ENCODE measurements at regions not wholly inside any gene's neighbourhood (a gene's known extent, or its start where the extent isn't known, plus 50 kb on each side); places are given as distances from the start of the nearest gene placed in this dataset.
A peak's percentile ranks its signal among the peaks of the same experiment; 100 is the strongest.

- Histone ChIP-seq H3K27me3 (ENCODE audit: control insufficient read depth in 2 of 2, insufficient read depth in 2 of 2, low read length in 2 of 2) (no peaks in the 10 kb centered on the region), H3K9ac (ENCODE audit: low read depth in 1 of 2, low read length in 2 of 2) (no peak overlapping the region), H3K36me3 (ENCODE audit: control insufficient read depth in 2 of 2, insufficient read depth in 2 of 2, low read length in 2 of 2) (peaks cover 24 to 36% of the 10 kb centered on the region in 2 donors), H3K4me1 (ENCODE audit: control insufficient read depth in 2 of 2, insufficient read depth in 2 of 2, low read length in 2 of 2) (peaks cover 28 to 37% of the 10 kb centered on the region in 2 donors), H3K9me3 (ENCODE audit: control insufficient read depth in 2 of 2, low read length in 2 of 2) (no peaks in the 10 kb centered on the region), H3K27ac (ENCODE audit: low read depth in 2 of 2, low read length in 2 of 2) (peak overlapping the region in 1 of 2 donors; percentile 83), H3K4me3 (ENCODE audit: low read length in 2 of 2) (no peak overlapping the region)
Observed at GRCh38 chr12:124454735-124455134, 112.7 kb downstream of the NCOR2 start.

- peak overlapping the region; percentile 52 to 83 for H3K27ac ChIP-seq (ENCODE audit: low read depth in 2 of 2, low read length in 2 of 2)
- no peak overlapping the region for H3K4me3 ChIP-seq (ENCODE audit: low read length in 2 of 2)
Observed at GRCh38 chr12:124454352-124454725, 113.1 kb downstream of the NCOR2 start.

GRCh38 chr12:124453419-124454351, 113.7 kb downstream of the NCOR2 start:
- Histone ChIP-seq H3K4me3 (ENCODE audit: low read length in 2 of 2) (peak overlapping the region in 1 of 2 donors; percentile 20), H3K9ac (ENCODE audit: low read depth in 1 of 2, low read length in 2 of 2) (peak overlapping the region; percentile 46 to 60), H3K9me3 (ENCODE audit: control insufficient read depth in 2 of 2, low read length in 2 of 2) (no peaks in the 10 kb centered on the region), H3K36me3 (ENCODE audit: control insufficient read depth in 2 of 2, insufficient read depth in 2 of 2, low read length in 2 of 2) (peaks cover 15 to 34% of the 10 kb centered on the region in 2 donors), H3K4me1 (ENCODE audit: control insufficient read depth in 2 of 2, insufficient read depth in 2 of 2, low read length in 2 of 2) (peaks cover 28 to 37% of the 10 kb centered on the region in 2 donors), H3K27ac (ENCODE audit: low read depth in 2 of 2, low read length in 2 of 2) (peak overlapping the region; percentile 65 to 83), H3K27me3 (ENCODE audit: control insufficient read depth in 2 of 2, insufficient read depth in 2 of 2, low read length in 2 of 2) (no peaks in the 10 kb centered on the region)

More at GRCh38 chr12:124454352-124454725, 113.1 kb downstream of the NCOR2 start:
- Histone ChIP-seq H3K27me3 (ENCODE audit: control insufficient read depth in 2 of 2, insufficient read depth in 2 of 2, low read length in 2 of 2) (no peaks in the 10 kb centered on the region), H3K9me3 (ENCODE audit: control insufficient read depth in 2 of 2, low read length in 2 of 2) (no peaks in the 10 kb centered on the region), H3K36me3 (ENCODE audit: control insufficient read depth in 2 of 2, insufficient read depth in 2 of 2, low read length in 2 of 2) (peaks cover 20 to 32% of the 10 kb centered on the region in 2 donors), H3K9ac (ENCODE audit: low read depth in 1 of 2, low read length in 2 of 2) (peak overlapping the region in 1 of 2 donors; percentile 46), H3K4me1 (ENCODE audit: control insufficient read depth in 2 of 2, insufficient read depth in 2 of 2, low read length in 2 of 2) (peaks cover 28 to 37% of the 10 kb centered on the region in 2 donors)

- peak overlapping the region; percentile 65 to 83 for H3K27ac ChIP-seq (ENCODE audit: low read depth in 2 of 2, low read length in 2 of 2)
- peaks cover 28 to 37% of the 10 kb centered on the region in 2 donors for H3K4me1 ChIP-seq (ENCODE audit: control insufficient read depth in 2 of 2, insufficient read depth in 2 of 2, low read length in 2 of 2)
Observed at GRCh38 chr12:124452576-124453331, 114.7 kb downstream of the NCOR2 start.

GRCh38 chr12:124451637-124452243, 115.7 kb downstream of the NCOR2 start:
- H3K4me3 ChIP-seq (ENCODE audit: low read length in 2 of 2) = no peak overlapping the region

More at GRCh38 chr12:124452576-124453331, 114.7 kb downstream of the NCOR2 start:
- H3K36me3 ChIP-seq (ENCODE audit: control insufficient read depth in 2 of 2, insufficient read depth in 2 of 2, low read length in 2 of 2) = peaks cover 20 to 38% of the 10 kb centered on the region in 2 donors
- no peaks in the 10 kb centered on the region for H3K27me3 ChIP-seq (ENCODE audit: control insufficient read depth in 2 of 2, insufficient read depth in 2 of 2, low read length in 2 of 2)
- no peaks in the 10 kb centered on the region for H3K9me3 ChIP-seq (ENCODE audit: control insufficient read depth in 2 of 2, low read length in 2 of 2)
- H3K9ac ChIP-seq (ENCODE audit: low read depth in 1 of 2, low read length in 2 of 2) = peak overlapping the region in 1 of 2 donors; percentile 16
- no peak overlapping the region for H3K4me3 ChIP-seq (ENCODE audit: low read length in 2 of 2)

GRCh38 chr12:124451016-124451415, 116.4 kb downstream of the NCOR2 start:
- no peak overlapping the region for H3K27ac ChIP-seq (ENCODE audit: low read depth in 2 of 2, low read length in 2 of 2)
- H3K9ac ChIP-seq (ENCODE audit: low read depth in 1 of 2, low read length in 2 of 2) = no peak overlapping the region
- H3K36me3 ChIP-seq (ENCODE audit: control insufficient read depth in 2 of 2, insufficient read depth in 2 of 2, low read length in 2 of 2) = peaks cover 15 to 36% of the 10 kb centered on the region in 2 donors
- H3K9me3 ChIP-seq (ENCODE audit: control insufficient read depth in 2 of 2, low read length in 2 of 2) = no peaks in the 10 kb centered on the region
- peaks cover 24 to 31% of the 10 kb centered on the region in 2 donors for H3K4me1 ChIP-seq (ENCODE audit: control insufficient read depth in 2 of 2, insufficient read depth in 2 of 2, low read length in 2 of 2)
- no peak overlapping the region for H3K4me3 ChIP-seq (ENCODE audit: low read length in 2 of 2)
- no peaks in the 10 kb centered on the region for H3K27me3 ChIP-seq (ENCODE audit: control insufficient read depth in 2 of 2, insufficient read depth in 2 of 2, low read length in 2 of 2)

More at GRCh38 chr12:124451637-124452243, 115.7 kb downstream of the NCOR2 start:
- Histone ChIP-seq H3K36me3 (ENCODE audit: control insufficient read depth in 2 of 2, insufficient read depth in 2 of 2, low read length in 2 of 2) (peaks cover 20 to 41% of the 10 kb centered on the region in 2 donors), H3K9me3 (ENCODE audit: control insufficient read depth in 2 of 2, low read length in 2 of 2) (no peaks in the 10 kb centered on the region), H3K9ac (ENCODE audit: low read depth in 1 of 2, low read length in 2 of 2) (no peak overlapping the region), H3K27me3 (ENCODE audit: control insufficient read depth in 2 of 2, insufficient read depth in 2 of 2, low read length in 2 of 2) (no peaks in the 10 kb centered on the region), H3K4me1 (ENCODE audit: control insufficient read depth in 2 of 2, insufficient read depth in 2 of 2, low read length in 2 of 2) (peaks cover 28 to 37% of the 10 kb centered on the region in 2 donors), H3K27ac (ENCODE audit: low read depth in 2 of 2, low read length in 2 of 2) (no peak overlapping the region)

- H3K27ac ChIP-seq (ENCODE audit: low read depth in 2 of 2, low read length in 2 of 2) = no peak overlapping the region
Observed at GRCh38 chr12:124450376-124450750, 117.0 kb downstream of the NCOR2 start.

GRCh38 chr12:124449623-124450375, 117.6 kb downstream of the NCOR2 start:
- Histone ChIP-seq H3K4me1 (ENCODE audit: control insufficient read depth in 2 of 2, insufficient read depth in 2 of 2, low read length in 2 of 2) (peaks cover 19 to 24% of the 10 kb centered on the region in 2 donors), H3K4me3 (ENCODE audit: low read length in 2 of 2) (no peak overlapping the region), H3K36me3 (ENCODE audit: control insufficient read depth in 2 of 2, insufficient read depth in 2 of 2, low read length in 2 of 2) (peaks cover 18 to 38% of the 10 kb centered on the region in 2 donors)

More at GRCh38 chr12:124450376-124450750, 117.0 kb downstream of the NCOR2 start:
- peaks cover 18 to 36% of the 10 kb centered on the region in 2 donors for H3K36me3 ChIP-seq (ENCODE audit: control insufficient read depth in 2 of 2, insufficient read depth in 2 of 2, low read length in 2 of 2)
- no peaks in the 10 kb centered on the region for H3K27me3 ChIP-seq (ENCODE audit: control insufficient read depth in 2 of 2, insufficient read depth in 2 of 2, low read length in 2 of 2)
- peaks cover 21 to 27% of the 10 kb centered on the region in 2 donors for H3K4me1 ChIP-seq (ENCODE audit: control insufficient read depth in 2 of 2, insufficient read depth in 2 of 2, low read length in 2 of 2)
- no peak overlapping the region for H3K9ac ChIP-seq (ENCODE audit: low read depth in 1 of 2, low read length in 2 of 2)
- no peak overlapping the region for H3K4me3 ChIP-seq (ENCODE audit: low read length in 2 of 2)
- H3K9me3 ChIP-seq (ENCODE audit: control insufficient read depth in 2 of 2, low read length in 2 of 2) = no peaks in the 10 kb centered on the region

GRCh38 chr12:124448955-124449622, 118.3 kb downstream of the NCOR2 start:
- peaks cover 22 to 38% of the 10 kb centered on the region in 2 donors for H3K36me3 ChIP-seq (ENCODE audit: control insufficient read depth in 2 of 2, insufficient read depth in 2 of 2, low read length in 2 of 2)
- no peaks in the 10 kb centered on the region for H3K27me3 ChIP-seq (ENCODE audit: control insufficient read depth in 2 of 2, insufficient read depth in 2 of 2, low read length in 2 of 2)
- H3K27ac ChIP-seq (ENCODE audit: low read depth in 2 of 2, low read length in 2 of 2) = no peak overlapping the region
- peaks cover 12 to 20% of the 10 kb centered on the region in 2 donors for H3K4me1 ChIP-seq (ENCODE audit: control insufficient read depth in 2 of 2, insufficient read depth in 2 of 2, low read length in 2 of 2)
- no peak overlapping the region for H3K9ac ChIP-seq (ENCODE audit: low read depth in 1 of 2, low read length in 2 of 2)
- H3K4me3 ChIP-seq (ENCODE audit: low read length in 2 of 2) = no peak overlapping the region
- H3K9me3 ChIP-seq (ENCODE audit: control insufficient read depth in 2 of 2, low read length in 2 of 2) = no peaks in the 10 kb centered on the region

More at GRCh38 chr12:124449623-124450375, 117.6 kb downstream of the NCOR2 start:
- no peak overlapping the region for H3K27ac ChIP-seq (ENCODE audit: low read depth in 2 of 2, low read length in 2 of 2)
- no peaks in the 10 kb centered on the region for H3K9me3 ChIP-seq (ENCODE audit: control insufficient read depth in 2 of 2, low read length in 2 of 2)
- H3K9ac ChIP-seq (ENCODE audit: low read depth in 1 of 2, low read length in 2 of 2) = no peak overlapping the region
- no peaks in the 10 kb centered on the region for H3K27me3 ChIP-seq (ENCODE audit: control insufficient read depth in 2 of 2, insufficient read depth in 2 of 2, low read length in 2 of 2)
